Endothelial cell of umbilical vein (primary cell): ENCODE measurements at regions not wholly inside any gene's neighbourhood (a gene's known extent, or its start where the extent isn't known, plus 50 kb on each side); places are given as distances from the start of the nearest gene placed in this dataset.
A peak's percentile ranks its signal among the peaks of the same experiment; 100 is the strongest.

ENCODE experiments used
- EZH2 ChIP-seq: IDR thresholded peaks from 2 replicates; pipeline ENCODE4 v1.6.1; 2012; ENCODE audit warnings: borderline replicate concordance, low read depth, mild to moderate bottlenecking, moderate library complexity, low read length, inconsistent platforms; ENCODE audit not compliant: severe bottlenecking
- JUN ChIP-seq: IDR thresholded peaks from 2 replicates; pipeline ENCODE4 v1.6.1; 2011; ENCODE audit warnings: borderline replicate concordance, low read depth; ENCODE audit not compliant: insufficient read length, insufficient read depth
- MYC ChIP-seq: IDR thresholded peaks from one replicate; pipeline ENCODE4 v1.6.1; 2011; ENCODE audit warnings: mild to moderate bottlenecking, low read depth, low read length
- POLR2A ChIP-seq: IDR thresholded peaks from 2 replicates; pipeline ENCODE4 v1.6.1; 2012; ENCODE audit warnings: low read depth, mild to moderate bottlenecking, control low read depth, low read length
- POLR2AphosphoS5 ChIP-seq: IDR thresholded peaks from 2 replicates; pipeline ENCODE4 v1.6.1; 2012; ENCODE audit warnings: low read depth, mild to moderate bottlenecking, control low read depth, low read length, moderate library complexity; ENCODE audit not compliant: insufficient read depth
- TF ChIP-seq, protein P1 (sequence below), 2 donors: IDR thresholded peaks; 1 replicate in 1 of 2; 2 replicates in 1 of 2; pipeline ENCODE4 v1.5.1; 2011; ENCODE audit warnings: low read length in 2 of 2, mild to moderate bottlenecking in 2 of 2, moderate library complexity in 2 of 2, control low read depth in 1 of 2, inconsistent platforms in 1 of 2, low read depth in 1 of 2; ENCODE audit not compliant: insufficient read depth in 1 of 2; ENCODE audit errors: extremely low read depth in 1 of 2

DNA sequence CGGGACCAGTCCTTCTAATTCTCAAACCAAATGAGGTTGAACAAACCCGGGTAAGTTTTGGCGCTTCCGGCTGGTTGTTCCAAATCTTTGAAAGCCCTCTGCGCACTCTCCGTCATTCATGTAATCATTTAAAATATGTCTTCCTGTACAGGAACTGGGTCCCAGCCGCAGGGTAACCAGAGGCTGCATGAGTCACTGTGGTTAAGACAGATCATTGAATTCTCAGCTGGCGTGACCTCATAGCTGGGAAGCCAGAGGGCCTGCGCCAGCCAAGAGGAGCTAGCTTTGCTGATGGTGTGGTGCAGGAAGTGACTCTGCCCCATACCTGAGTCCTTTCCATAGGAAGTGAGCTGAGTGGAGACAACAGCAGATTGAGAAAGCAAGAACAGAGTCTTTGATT, 135.2 kb downstream of the TSHZ3 start:
- TF ChIP-seq, protein P1, sequence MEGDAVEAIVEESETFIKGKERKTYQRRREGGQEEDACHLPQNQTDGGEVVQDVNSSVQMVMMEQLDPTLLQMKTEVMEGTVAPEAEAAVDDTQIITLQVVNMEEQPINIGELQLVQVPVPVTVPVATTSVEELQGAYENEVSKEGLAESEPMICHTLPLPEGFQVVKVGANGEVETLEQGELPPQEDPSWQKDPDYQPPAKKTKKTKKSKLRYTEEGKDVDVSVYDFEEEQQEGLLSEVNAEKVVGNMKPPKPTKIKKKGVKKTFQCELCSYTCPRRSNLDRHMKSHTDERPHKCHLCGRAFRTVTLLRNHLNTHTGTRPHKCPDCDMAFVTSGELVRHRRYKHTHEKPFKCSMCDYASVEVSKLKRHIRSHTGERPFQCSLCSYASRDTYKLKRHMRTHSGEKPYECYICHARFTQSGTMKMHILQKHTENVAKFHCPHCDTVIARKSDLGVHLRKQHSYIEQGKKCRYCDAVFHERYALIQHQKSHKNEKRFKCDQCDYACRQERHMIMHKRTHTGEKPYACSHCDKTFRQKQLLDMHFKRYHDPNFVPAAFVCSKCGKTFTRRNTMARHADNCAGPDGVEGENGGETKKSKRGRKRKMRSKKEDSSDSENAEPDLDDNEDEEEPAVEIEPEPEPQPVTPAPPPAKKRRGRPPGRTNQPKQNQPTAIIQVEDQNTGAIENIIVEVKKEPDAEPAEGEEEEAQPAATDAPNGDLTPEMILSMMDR (IDR thresholded peaks at IDR 0.05; ENCODE audit: extremely low read depth in 1 of 2, insufficient read depth in 1 of 2, low read depth in 1 of 2, low read length in 2 of 2) = no peak
- no peak for TF ChIP-seq POLR2A
- TF ChIP-seq POLR2AphosphoS5 = no peak
- peak; percentile 44 for TF ChIP-seq JUN
- no peak for TF ChIP-seq MYC
- TF ChIP-seq EZH2 = no peak
